Duodenal mucosa (tissue), 2 donors: ENCODE measurements at regions not wholly inside any gene's neighbourhood (a gene's known extent, or its start where the extent isn't known, plus 50 kb on each side); places are given as distances from the start of the nearest gene placed in this dataset.

Experiments
- H3K27ac ChIP-seq: one replicate; pipeline ENCODE4 v1.7.0; 2013; ENCODE audit warnings: low read depth, low read length
- H3K27me3 ChIP-seq, 2 donors: one replicate each; pipeline ENCODE4 v1.7.0; 2013; ENCODE audit warnings: low read length in 2 of 2, control low read depth in 1 of 2; ENCODE audit not compliant: insufficient read depth in 2 of 2, control insufficient read depth in 1 of 2
- H3K36me3 ChIP-seq, 2 donors: one replicate each; pipeline ENCODE4 v1.7.0; 2013; ENCODE audit warnings: low read length in 2 of 2, control low read depth in 1 of 2; ENCODE audit not compliant: insufficient read depth in 2 of 2, control insufficient read depth in 1 of 2
- H3K4me1 ChIP-seq, 2 donors: one replicate each; pipeline ENCODE4 v1.7.0; 2013; ENCODE audit warnings: low read length in 2 of 2, control low read depth in 1 of 2; ENCODE audit not compliant: insufficient read depth in 2 of 2, control insufficient read depth in 1 of 2
- H3K4me3 ChIP-seq, 2 donors: one replicate each; pipeline ENCODE4 v1.7.0; 2013; ENCODE audit warnings: low read length in 2 of 2, low read depth in 1 of 2
- H3K9ac ChIP-seq, 2 donors: one replicate each; pipeline ENCODE4 v1.7.0; 2013; ENCODE audit warnings: low read length in 2 of 2, low read depth in 1 of 2
- H3K9me3 ChIP-seq, 2 donors: one replicate each; pipeline ENCODE4 v1.7.0; 2013; ENCODE audit warnings: low read length in 2 of 2, control low read depth in 1 of 2; ENCODE audit not compliant: control insufficient read depth in 1 of 2

DNA sequence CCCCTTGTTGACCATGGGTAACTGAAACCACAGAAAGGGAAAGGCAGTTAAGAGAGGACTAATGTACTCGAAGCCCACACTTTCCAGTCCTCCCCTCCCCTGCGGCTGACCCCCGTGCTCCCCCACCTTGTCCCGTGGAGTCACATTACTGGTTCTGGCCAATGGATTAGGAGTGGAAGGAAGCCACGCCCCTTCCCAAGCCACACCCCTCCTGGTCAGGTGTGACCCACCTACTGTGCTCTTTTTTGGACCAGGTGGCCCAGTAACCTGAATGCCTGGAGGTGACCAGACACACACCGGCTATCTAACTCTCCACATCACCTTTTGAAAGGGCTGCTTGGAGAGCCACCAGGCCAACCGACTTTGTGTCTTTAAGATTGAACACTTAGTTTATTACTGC lies 109.3 kb upstream of the MSX1 start:
- peaks cover 0 to 7% of the 10 kb centered on the region in 2 donors for H3K27me3 ChIP-seq
- no peak overlapping the region for H3K27ac ChIP-seq
- H3K9ac ChIP-seq = no peak overlapping the region
- no peaks in the 10 kb centered on the region for H3K36me3 ChIP-seq
- H3K4me3 ChIP-seq = no peak overlapping the region
- peaks cover 12 to 13% of the 10 kb centered on the region in 2 donors for H3K9me3 ChIP-seq
- H3K4me1 ChIP-seq = no peaks in the 10 kb centered on the region

DNA sequence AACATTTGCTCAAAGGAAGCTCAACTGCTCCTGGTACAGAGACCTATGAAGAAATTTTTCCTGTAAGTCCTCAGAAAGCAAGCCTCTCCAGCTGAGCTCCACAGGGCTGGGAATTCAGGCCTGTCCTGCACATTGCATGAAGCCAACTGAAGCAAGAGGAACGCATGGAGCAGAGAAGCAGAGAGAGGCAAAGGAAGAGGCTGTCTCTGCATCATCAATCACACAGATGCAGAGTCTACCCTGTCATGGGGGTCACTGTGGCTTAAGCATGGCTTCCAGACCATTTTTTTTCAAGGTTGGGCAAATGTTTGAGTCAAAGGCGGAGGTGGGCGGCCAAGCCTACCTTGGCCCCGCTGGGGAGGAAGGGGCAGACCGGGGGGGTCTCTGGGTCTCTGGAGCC lies 110.3 kb upstream of the MSX1 start:
- Histone ChIP-seq H3K9ac (no peak overlapping the region), H3K27me3 (peaks cover 0 to 2% of the 10 kb centered on the region in 2 donors), H3K36me3 (no peaks in the 10 kb centered on the region), H3K27ac (no peak overlapping the region), H3K4me1 (no peaks in the 10 kb centered on the region), H3K4me3 (no peak overlapping the region), H3K9me3 (peaks cover 12 to 13% of the 10 kb centered on the region in 2 donors)

- Histone ChIP-seq H3K4me1 (no peaks in the 10 kb centered on the region), H3K27ac (no peak overlapping the region), H3K4me3 (no peak overlapping the region), H3K27me3 (no peaks in the 10 kb centered on the region), H3K9ac (no peak overlapping the region), H3K9me3 (peaks cover 12 to 13% of the 10 kb centered on the region in 2 donors), H3K36me3 (no peaks in the 10 kb centered on the region)
Observed at GRCh38 chr4:4746444-4746843, 113.0 kb upstream of the MSX1 start.

- Histone ChIP-seq H3K27me3 (no peaks in the 10 kb centered on the region), H3K4me1 (no peaks in the 10 kb centered on the region), H3K4me3 (no peak overlapping the region), H3K9me3 (no peaks in the 10 kb centered on the region), H3K9ac (no peak overlapping the region), H3K36me3 (no peaks in the 10 kb centered on the region), H3K27ac (no peak overlapping the region)
Observed at GRCh38 chr4:4740071-4740470, 119.4 kb upstream of the MSX1 start.

GRCh38 chr4:4735870-4736269 lies 123.6 kb upstream of the MSX1 start:
- Histone ChIP-seq H3K27ac (no peak overlapping the region), H3K4me3 (no peak overlapping the region), H3K9ac (no peak overlapping the region), H3K36me3 (no peaks in the 10 kb centered on the region), H3K27me3 (no peaks in the 10 kb centered on the region), H3K4me1 (no peaks in the 10 kb centered on the region), H3K9me3 (no peaks in the 10 kb centered on the region)

- Histone ChIP-seq H3K4me1 (no peaks in the 10 kb centered on the region), H3K36me3 (no peaks in the 10 kb centered on the region), H3K27ac (no peak overlapping the region), H3K9me3 (no peaks in the 10 kb centered on the region), H3K4me3 (no peak overlapping the region), H3K27me3 (no peaks in the 10 kb centered on the region), H3K9ac (no peak overlapping the region)
Observed at GRCh38 chr4:4735136-4735750, 124.2 kb upstream of the MSX1 start.

DNA sequence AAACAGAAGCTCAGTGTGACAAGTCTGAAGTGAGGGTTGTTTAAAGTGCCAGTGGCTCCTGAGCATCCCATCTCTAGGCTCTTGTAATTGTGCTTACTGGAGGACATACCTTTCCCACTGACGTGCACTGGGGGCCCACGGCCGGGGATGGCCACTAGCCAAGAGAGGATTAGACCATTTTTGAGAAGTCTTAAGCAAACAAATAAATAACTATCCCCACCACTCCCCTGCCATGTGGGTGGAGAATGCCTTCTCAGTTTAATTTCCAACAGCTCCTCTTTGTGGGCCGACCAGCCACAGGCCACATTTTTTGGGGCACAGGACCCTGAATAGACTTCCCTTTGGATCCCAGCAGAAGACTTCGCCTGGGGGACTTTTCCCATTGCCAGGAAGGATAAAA lies 125.0 kb upstream of the MSX1 start:
- no peak overlapping the region for H3K4me3 ChIP-seq
- H3K9me3 ChIP-seq = no peaks in the 10 kb centered on the region
- no peak overlapping the region for H3K9ac ChIP-seq
- H3K27ac ChIP-seq = no peak overlapping the region
- no peaks in the 10 kb centered on the region for H3K4me1 ChIP-seq
- H3K27me3 ChIP-seq = no peaks in the 10 kb centered on the region
- H3K36me3 ChIP-seq = no peaks in the 10 kb centered on the region

GRCh38 chr4:4733663-4734062 lies 125.8 kb upstream of the MSX1 start:
- no peak overlapping the region for H3K9ac ChIP-seq

DNA sequence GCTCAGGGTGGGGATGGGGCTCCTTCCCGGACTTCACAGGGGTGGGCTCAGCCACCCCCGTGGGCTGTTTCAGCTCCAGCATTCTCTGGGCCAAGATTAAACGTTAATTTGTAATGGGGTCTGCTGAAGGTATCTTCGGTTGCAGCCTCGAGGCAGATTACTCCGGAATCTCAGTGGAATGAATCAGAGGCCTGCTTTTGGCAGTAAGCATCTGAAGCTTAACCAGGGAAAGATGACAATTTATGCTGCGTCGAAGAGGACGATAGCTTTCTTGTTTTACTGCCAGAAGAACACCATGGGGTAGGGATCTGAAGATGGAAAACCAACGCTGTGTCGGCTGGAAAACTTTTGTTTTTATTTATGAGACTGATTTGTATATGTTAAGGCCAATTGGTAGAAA lies 129.2 kb upstream of the MSX1 start:
- no peak overlapping the region for H3K27ac ChIP-seq
- peaks cover 12 to 18% of the 10 kb centered on the region in 2 donors for H3K9me3 ChIP-seq
- H3K9ac ChIP-seq = no peak overlapping the region
- no peak overlapping the region for H3K4me3 ChIP-seq
- no peaks in the 10 kb centered on the region for H3K36me3 ChIP-seq
- H3K4me1 ChIP-seq = no peaks in the 10 kb centered on the region
- no peaks in the 10 kb centered on the region for H3K27me3 ChIP-seq

More at GRCh38 chr4:4733663-4734062, 125.8 kb upstream of the MSX1 start:
- no peak overlapping the region for H3K4me3 ChIP-seq
- H3K36me3 ChIP-seq = no peaks in the 10 kb centered on the region
- no peaks in the 10 kb centered on the region for H3K9me3 ChIP-seq
- no peaks in the 10 kb centered on the region for H3K4me1 ChIP-seq
- H3K27ac ChIP-seq = no peak overlapping the region
- H3K27me3 ChIP-seq = no peaks in the 10 kb centered on the region

- H3K36me3 ChIP-seq = no peaks in the 10 kb centered on the region
- peaks cover 17 to 21% of the 10 kb centered on the region in 2 donors for H3K9me3 ChIP-seq
- H3K9ac ChIP-seq = no peak overlapping the region
- H3K27me3 ChIP-seq = no peaks in the 10 kb centered on the region
- H3K4me1 ChIP-seq = no peaks in the 10 kb centered on the region
- H3K4me3 ChIP-seq = no peak overlapping the region
- H3K27ac ChIP-seq = no peak overlapping the region
Observed at GRCh38 chr4:4729206-4729605, 130.3 kb upstream of the MSX1 start.

GRCh38 chr4:4727536-4727935 lies 131.9 kb upstream of the MSX1 start:
- Histone ChIP-seq H3K27ac (no peak overlapping the region), H3K4me1 (no peaks in the 10 kb centered on the region), H3K36me3 (no peaks in the 10 kb centered on the region), H3K4me3 (no peak overlapping the region), H3K9ac (no peak overlapping the region), H3K9me3 (peaks cover 18 to 21% of the 10 kb centered on the region in 2 donors), H3K27me3 (no peaks in the 10 kb centered on the region)
